Middle frontal gyrus (tissue), 1 donor: ENCODE measurements at regions not wholly inside any gene's neighbourhood (a gene's known extent, or its start where the extent isn't known, plus 50 kb on each side); places are given as distances from the start of the nearest gene placed in this dataset.

Source experiments
- DNase-seq: peaks from one replicate; pipeline ENCODE4 v3.0.0-alpha.2; 2015; ENCODE audit warnings: low spot score; ENCODE audit errors: extremely low spot score

- DNase-seq: no peak
These were observed 197.5 kb downstream of the ATG4C start for GRCh38 chr1:62981434-62981833.

GRCh38 chr1:62988867-62989266 lies 204.9 kb downstream of the ATG4C start:
- no peak for DNase-seq

- DNase-seq: no peak
These were observed 205.6 kb downstream of the ATG4C start for GRCh38 chr1:62989497-62989896.

- no peak for DNase-seq
These were observed 207.2 kb downstream of the ATG4C start for GRCh38 chr1:62991152-62991551.

GRCh38 chr1:62993844-62994243 lies 209.9 kb downstream of the ATG4C start:
- no peak for DNase-seq

GRCh38 chr1:62995173-62995572 lies 211.2 kb downstream of the ATG4C start:
- DNase-seq: no peak

GRCh38 chr1:62997884-62998283 lies 214.0 kb downstream of the ATG4C start:
- no peak for DNase-seq

GRCh38 chr1:62998845-62999649 lies 215.1 kb downstream of the ATG4C start:
- DNase-seq: no peak

GRCh38 chr1:63000508-63000907 lies 216.6 kb downstream of the ATG4C start:
- DNase-seq: no peak

GRCh38 chr1:63004868-63005267 lies 220.9 kb downstream of the ATG4C start:
- DNase-seq: no peak

- DNase-seq: no peak
These were observed 221.9 kb downstream of the ATG4C start for GRCh38 chr1:63005812-63006211.

- no peak for DNase-seq
These were observed 225.5 kb downstream of the ATG4C start for GRCh38 chr1:63009421-63009820.

- DNase-seq: no peak
These were observed 227.2 kb downstream of the ATG4C start for GRCh38 chr1:63010913-63011660.

- DNase-seq: no peak
These were observed 228.4 kb downstream of the ATG4C start for GRCh38 chr1:63012339-63012738.

GRCh38 chr1:63014267-63014666 lies 230.3 kb downstream of the ATG4C start:
- DNase-seq: no peak

GRCh38 chr1:63022319-63022718 lies 238.4 kb downstream of the ATG4C start:
- no peak for DNase-seq

- DNase-seq: no peak
These were observed 239.2 kb downstream of the ATG4C start for GRCh38 chr1:63023171-63023570.

GRCh38 chr1:63023637-63024036 lies 239.7 kb downstream of the ATG4C start:
- no peak for DNase-seq

GRCh38 chr1:63024132-63024531 lies 240.2 kb downstream of the ATG4C start:
- no peak for DNase-seq

GRCh38 chr1:63027176-63027575 lies 243.2 kb downstream of the ATG4C start:
- no peak for DNase-seq

- DNase-seq: no peak
These were observed 248.2 kb downstream of the ATG4C start for GRCh38 chr1:63032171-63032570.

GRCh38 chr1:63033211-63033610 lies 249.3 kb downstream of the ATG4C start:
- DNase-seq: no peak

GRCh38 chr1:63034256-63034655 lies 250.3 kb downstream of the ATG4C start:
- DNase-seq: no peak
